Pancreas (tissue), 10 donors: ENCODE measurements at regions not wholly inside any gene's neighbourhood (a gene's known extent, or its start where the extent isn't known, plus 50 kb on each side); places are given as distances from the start of the nearest gene placed in this dataset.

ENCODE experiments used
- ATAC-seq, 4 donors: fragments of 200-7000 bp; cut with Tn5 transposase; one replicate each; pipeline versions ENCODE4 v1.8.0 to v1.9.1; 2020; ENCODE audit warnings: mild to moderate bottlenecking in 4 of 4, moderate library complexity in 4 of 4
- DNase-seq, 6 donors: peaks; one replicate each; pipeline ENCODE4 v3.0.0-alpha.2; 2020
- FAIRE-seq: peaks from 2 replicates; lab custom pipeline; 2012; peaks lifted over from hg19 to GRCh38; lab: Jason Lieb, UNC
- H3K27ac ChIP-seq, 4 donors: fragments of 200-600 bp; sonication (generic); 1 replicate in 3 of 4; 2 replicates in 1 of 4; pipeline versions ENCODE4 v1.5.0 to v1.8.0; 2020
- H3K27me3 ChIP-seq, 4 donors: fragments of 200-600 bp; one replicate each; pipeline ENCODE4 v1.8.0; 2021
- H3K36me3 ChIP-seq, 3 donors: fragments of 200-600 bp; sonication (generic) in 1 of 3; one replicate each; pipeline versions ENCODE4 v1.5.0 to v1.8.0; 2020 to 2021
- H3K4me1 ChIP-seq, 3 donors: fragments of 200-600 bp; one replicate each; pipeline ENCODE4 v1.8.0; 2021
- H3K4me3 ChIP-seq, 4 donors: fragments of 200-600 bp; sonication (generic) in 2 of 4; one replicate each; pipeline versions ENCODE4 v1.5.0 to v1.8.0; 2020 to 2021
- H3K9me3 ChIP-seq, 4 donors: fragments of 200-600 bp; one replicate each; pipeline ENCODE4 v1.8.0; 2021
- WGBS, 2 donors: extraction: QIAGEN DNeasy Blood & Tissue Kit; methylation state at CpG; one replicate each; pipeline ENCODE4 v1.1.7; 2013; 5-methylcytosine and 5-hydroxymethylcytosine counted together
- intact Hi-C, 3 donors: fragments of 100-400 bp; cut with DNase I; formaldehyde crosslinking; loops; one replicate each; pipeline versions ENCODE4 v1.11.1 to v1.14.2; 2022
- TF ChIP-seq, protein P1 (sequence below), 4 donors: fragments of 200-600 bp; sonication (generic) in 3 of 4; IDR thresholded peaks; one replicate each; pipeline versions ENCODE4 v1.5.0 to v1.8.0; 2021; ENCODE audit warnings: antibody characterized with exemption in 4 of 4
- donor health status: healthy with polysubstance abuse.
- donor health status: DM: no; HTN: no; CAD: no; lungs with moderate emphysema.
- donor health status: DM: no; HTN: no; CAD: no.
- donor health status: control.
- donor health status: control.
- donor health status: Bipolar disorder and iron deficiency.
- donor health status: DM: yes; HTN: yes; CAD: no.
- donor health status: DM: no; HTN: no; CAD: no.
- donor health status: DM: no; HTN: no; CAD: no.
- donor health status: DM: yes; HTN: yes; CAD: no.

DNA sequence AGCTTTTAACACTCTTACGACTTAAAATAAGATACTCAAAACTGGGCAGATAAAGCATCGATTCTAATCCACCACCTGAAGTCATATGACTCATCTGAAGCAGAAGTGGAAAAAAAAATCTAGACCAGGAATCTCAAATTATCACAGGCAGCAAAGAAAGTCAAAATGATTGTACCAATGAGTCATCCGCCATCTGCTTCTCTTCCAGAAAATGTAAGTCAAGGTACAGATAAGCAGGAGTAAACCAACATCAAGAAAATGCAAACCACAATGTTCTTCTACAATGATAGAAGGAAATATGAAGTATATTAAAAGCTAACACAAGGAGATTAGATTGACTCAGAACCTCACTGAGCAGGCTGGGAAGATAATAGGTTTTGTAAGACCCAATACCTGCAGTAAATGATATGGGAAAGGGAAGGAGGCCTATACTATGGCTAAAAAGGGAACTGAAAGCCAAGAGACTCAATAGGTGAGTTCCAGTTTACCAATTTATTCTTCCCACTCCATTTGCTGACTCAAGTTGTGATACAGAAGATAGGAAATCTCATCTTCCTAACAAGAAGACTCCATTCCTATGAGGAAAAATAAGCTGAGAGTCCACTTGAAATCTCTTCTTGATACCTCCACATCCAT is 88.4 kb upstream of the TET2 start:
- peaks cover 4 to 15% (median 9%) of the 10 kb centered on the region in 3 donors for H3K4me1 ChIP-seq
- no peak for FAIRE-seq

DNA sequence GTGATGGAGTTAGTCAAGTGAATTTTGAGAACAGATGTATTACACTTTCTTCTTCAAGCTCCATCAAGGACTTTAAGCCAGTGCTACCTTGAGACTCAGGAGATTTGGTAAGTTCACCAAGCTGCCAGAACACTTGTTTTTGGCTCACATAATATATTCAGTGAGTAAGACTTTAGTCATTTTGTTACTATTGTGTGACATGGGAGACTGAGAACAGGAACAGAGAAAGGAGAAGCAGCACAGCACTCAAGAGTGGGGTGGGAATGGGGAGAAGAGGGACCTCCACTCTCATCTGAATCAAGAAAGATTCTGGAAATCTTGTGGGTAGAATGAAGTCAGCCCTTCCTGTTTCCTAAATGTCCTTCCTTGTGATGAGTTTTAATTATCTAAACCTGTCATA is 87.3 kb upstream of the TET2 start:
- Histone ChIP-seq H3K4me1 (peaks cover 4 to 15% (median 9%) of the 10 kb centered on the region in 3 donors), H3K4me3 (no peak overlapping the region), H3K36me3 (no peaks in the 10 kb centered on the region), H3K9me3 (no peaks in the 10 kb centered on the region), H3K27me3 (no peaks in the 10 kb centered on the region), H3K27ac (no peak overlapping the region)
- intact Hi-C loops, result no loop called here
- ATAC-seq (peak in 1 of 4 donors; percentile 19), DNase-seq (no peak), FAIRE-seq (no peak)
- TF ChIP-seq, protein P1, sequence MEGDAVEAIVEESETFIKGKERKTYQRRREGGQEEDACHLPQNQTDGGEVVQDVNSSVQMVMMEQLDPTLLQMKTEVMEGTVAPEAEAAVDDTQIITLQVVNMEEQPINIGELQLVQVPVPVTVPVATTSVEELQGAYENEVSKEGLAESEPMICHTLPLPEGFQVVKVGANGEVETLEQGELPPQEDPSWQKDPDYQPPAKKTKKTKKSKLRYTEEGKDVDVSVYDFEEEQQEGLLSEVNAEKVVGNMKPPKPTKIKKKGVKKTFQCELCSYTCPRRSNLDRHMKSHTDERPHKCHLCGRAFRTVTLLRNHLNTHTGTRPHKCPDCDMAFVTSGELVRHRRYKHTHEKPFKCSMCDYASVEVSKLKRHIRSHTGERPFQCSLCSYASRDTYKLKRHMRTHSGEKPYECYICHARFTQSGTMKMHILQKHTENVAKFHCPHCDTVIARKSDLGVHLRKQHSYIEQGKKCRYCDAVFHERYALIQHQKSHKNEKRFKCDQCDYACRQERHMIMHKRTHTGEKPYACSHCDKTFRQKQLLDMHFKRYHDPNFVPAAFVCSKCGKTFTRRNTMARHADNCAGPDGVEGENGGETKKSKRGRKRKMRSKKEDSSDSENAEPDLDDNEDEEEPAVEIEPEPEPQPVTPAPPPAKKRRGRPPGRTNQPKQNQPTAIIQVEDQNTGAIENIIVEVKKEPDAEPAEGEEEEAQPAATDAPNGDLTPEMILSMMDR (IDR thresholded peaks at IDR 0.05), result no peak

More for the DNA sequence above, 88.4 kb upstream of the TET2 start:
- intact Hi-C loops, result no loop called here
- no peak overlapping the region for H3K27ac ChIP-seq
- TF ChIP-seq, protein P1 (IDR thresholded peaks at IDR 0.05), result no peak
- ATAC-seq, result no peak
- H3K9me3 ChIP-seq, result no peaks in the 10 kb centered on the region
- DNase-seq, result no peak
- H3K4me3 ChIP-seq, result no peak overlapping the region
- H3K36me3 ChIP-seq, result no peaks in the 10 kb centered on the region
- 84 to 89% methylated on average over 3 of the region's 3 CpGs for WGBS, 2 donors
- H3K27me3 ChIP-seq, result no peaks in the 10 kb centered on the region

DNA sequence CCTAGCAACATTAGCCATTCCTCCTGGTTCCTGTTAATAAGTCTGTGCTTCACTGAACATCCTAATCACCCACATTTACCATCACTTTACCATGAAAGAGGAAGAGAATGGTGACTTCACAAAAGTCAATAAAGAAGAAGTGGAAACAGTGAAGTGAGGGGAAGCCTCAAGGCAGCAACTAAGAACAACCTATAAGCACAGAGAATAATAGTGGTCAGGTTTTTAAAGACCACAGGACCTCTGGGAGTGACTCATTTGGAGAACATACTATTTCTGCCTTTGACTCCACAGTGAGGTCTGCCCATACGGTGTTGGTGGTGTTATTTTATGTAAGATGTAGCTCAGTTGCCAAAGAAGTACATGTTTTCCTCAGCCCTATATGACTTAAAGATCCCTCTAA is 86.0 kb upstream of the TET2 start:
- Histone ChIP-seq H3K9me3 (no peaks in the 10 kb centered on the region), H3K36me3 (no peaks in the 10 kb centered on the region), H3K4me3 (no peak overlapping the region), H3K4me1 (peaks cover 4 to 15% (median 9%) of the 10 kb centered on the region in 3 donors), H3K27ac (peak overlapping the region in 2 of 4 donors; percentile 24 to 28), H3K27me3 (no peaks in the 10 kb centered on the region)
- DNase-seq (no peak), ATAC-seq (peak in 3 of 4 donors; percentile 14 to 65 (median 64)), FAIRE-seq (no peak)
- 65 to 66% methylated on average over 1 of the region's 1 CpG for WGBS, 2 donors
- intact Hi-C loops, result no loop called here
- TF ChIP-seq, protein P1 (IDR thresholded peaks at IDR 0.05), result no peak

DNA sequence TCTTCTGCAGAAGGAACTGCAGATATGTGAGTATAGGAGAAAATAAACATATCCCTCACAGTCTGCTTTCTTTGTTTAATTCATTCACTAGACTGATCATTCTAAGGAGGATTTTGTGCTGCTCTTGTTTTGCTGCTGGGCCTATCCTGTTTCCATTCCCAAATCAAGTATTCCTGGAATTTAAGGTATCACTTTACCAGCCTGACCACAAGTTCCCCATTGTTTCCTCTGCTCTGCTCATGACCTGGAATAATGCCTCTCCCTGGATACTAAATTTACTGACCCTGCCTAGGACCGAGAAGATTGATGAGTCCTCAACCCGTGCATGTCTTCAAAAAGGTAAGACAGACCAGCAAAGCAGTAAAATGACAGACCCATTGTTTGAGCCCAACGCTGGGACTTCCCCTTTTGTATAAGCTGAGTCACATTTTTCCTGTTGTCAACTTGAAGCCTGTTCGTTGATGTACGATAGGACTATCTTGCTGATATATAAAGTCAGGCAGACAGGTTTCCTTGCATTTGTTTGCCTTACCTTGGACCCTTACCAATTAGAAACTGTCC is 85.5 kb upstream of the TET2 start:
- peak in 3 of 4 donors; percentile 71 to 90 (median 84) for ATAC-seq
- H3K4me3 ChIP-seq, result no peak overlapping the region
- no peaks in the 10 kb centered on the region for H3K9me3 ChIP-seq
- peak in 1 of 6 donors; percentile 22 for DNase-seq
- TF ChIP-seq, protein P1 (IDR thresholded peaks at IDR 0.05), result no peak
- H3K36me3 ChIP-seq, result no peaks in the 10 kb centered on the region
- intact Hi-C loops, result no loop called here
- 4 to 6% methylated on average over 5 of the region's 5 CpGs for WGBS, 2 donors
- H3K27ac ChIP-seq, result peak overlapping the region in 2 of 4 donors; percentile 24 to 28
- FAIRE-seq, result no peak
- H3K4me1 ChIP-seq, result peaks cover 4 to 15% (median 9%) of the 10 kb centered on the region in 3 donors
- H3K27me3 ChIP-seq, result no peaks in the 10 kb centered on the region

DNA sequence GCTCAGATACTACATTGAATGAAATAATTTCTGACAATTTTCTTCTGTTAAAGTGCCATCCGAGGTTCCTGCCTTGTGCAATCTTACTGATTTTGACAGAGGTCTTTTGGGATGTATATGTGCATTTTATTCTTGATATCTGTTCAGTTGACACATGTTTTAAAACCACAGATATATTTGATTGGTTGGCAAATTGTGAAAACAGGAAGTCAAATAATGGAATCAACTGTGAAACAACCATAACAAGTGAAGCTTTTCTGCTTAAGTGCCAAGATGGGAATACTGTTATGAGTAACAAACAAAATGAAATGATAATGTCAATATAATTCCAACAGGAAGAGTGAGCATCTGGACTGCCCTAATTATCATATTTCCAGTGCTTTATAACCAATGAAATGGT is 84.9 kb upstream of the TET2 start:
- H3K4me3 ChIP-seq, result no peak overlapping the region
- H3K4me1 ChIP-seq, result peaks cover 4 to 15% (median 9%) of the 10 kb centered on the region in 3 donors
- no peaks in the 10 kb centered on the region for H3K9me3 ChIP-seq
- H3K27ac ChIP-seq, result peak overlapping the region in 2 of 4 donors; percentile 24 to 28
- H3K36me3 ChIP-seq, result no peaks in the 10 kb centered on the region
- FAIRE-seq (no peak), ATAC-seq (peak in 1 of 4 donors; percentile 13), DNase-seq (no peak)
- intact Hi-C loops, result no loop called here
- H3K27me3 ChIP-seq, result no peaks in the 10 kb centered on the region
- TF ChIP-seq, protein P1 (IDR thresholded peaks at IDR 0.05), result no peak
- 0 to 9% methylated on average over 1 of the region's 1 CpG for WGBS, 2 donors
